SK-N-SH treated with all-trans-retinoic acid at 6 μM for 48 hours (cell line): ENCODE measurements at regions not wholly inside any gene's neighbourhood (a gene's known extent, or its start where the extent isn't known, plus 50 kb on each side); places are given as distances from the start of the nearest gene placed in this dataset.

Experiments used
- ATAC-seq: fragments of 200-7000 bp; cut with Tn5 transposase; 3 replicates; pipeline ENCODE4 v1.9.1; 2020; ENCODE audit warnings: mild to moderate bottlenecking, moderate library complexity
- ARNTL ChIP-seq: fragments of 450-650 bp; formaldehyde crosslinking; IDR thresholded peaks from 2 replicates; pipeline ENCODE4 v1.5.0; 2020; ENCODE audit warnings: low read depth, mild to moderate bottlenecking, moderate library complexity, borderline replicate concordance
- BACH2 ChIP-seq: fragments of 250-450 bp; sonication (Bioruptor Pico); IDR thresholded peaks from 2 replicates; pipeline ENCODE4 v1.9.0; 2021; ENCODE audit warnings: mild to moderate bottlenecking, borderline replicate concordance
- ESRRG ChIP-seq: fragments of 250-450 bp; sonication (Bioruptor Pico); IDR thresholded peaks from 2 replicates; pipeline ENCODE4 v1.6.1; 2021; ENCODE audit warnings: mild to moderate bottlenecking
- GLIS3 ChIP-seq: fragments of 250-450 bp; sonication (Bioruptor Pico); IDR thresholded peaks from 2 replicates; pipeline ENCODE4 v1.5.0; 2020; ENCODE audit warnings: mild to moderate bottlenecking, moderate library complexity
- ISL1 ChIP-seq: fragments of 250-450 bp; sonication (Bioruptor Pico); IDR thresholded peaks from 2 replicates; pipeline ENCODE4 v2.1.2; 2022; ENCODE audit warnings: mild to moderate bottlenecking, moderate library complexity
- OSR1 ChIP-seq: fragments of 250-450 bp; sonication (Bioruptor Pico); IDR thresholded peaks from 2 replicates; pipeline ENCODE4 v1.8.0; 2022; ENCODE audit warnings: moderate library complexity, mild to moderate bottlenecking, inconsistent platforms
- PATZ1 ChIP-seq: fragments of 250-450 bp; sonication (Bioruptor Pico); IDR thresholded peaks from 2 replicates; pipeline ENCODE4 v1.8.0; 2020; ENCODE audit warnings: mild to moderate bottlenecking, moderate library complexity, borderline replicate concordance
- POU6F1 ChIP-seq: fragments of 250-450 bp; sonication (Bioruptor Pico); IDR thresholded peaks from 2 replicates; pipeline ENCODE4 v1.8.0; 2021; ENCODE audit warnings: low read depth, mild to moderate bottlenecking, moderate library complexity, borderline replicate concordance
- PPARA ChIP-seq: fragments of 250-450 bp; sonication (Bioruptor Pico); IDR thresholded peaks from 2 replicates; pipeline ENCODE4 v1.5.0; 2020; ENCODE audit warnings: mild to moderate bottlenecking, borderline replicate concordance
- RARB ChIP-seq: fragments of 250-450 bp; sonication (Bioruptor Pico); IDR thresholded peaks from 2 replicates; pipeline ENCODE4 v1.8.0; 2021; ENCODE audit warnings: mild to moderate bottlenecking, moderate library complexity
- SNAI2 ChIP-seq: fragments of 250-450 bp; sonication (Bioruptor Pico); IDR thresholded peaks from 2 replicates; pipeline ENCODE4 v1.5.0; 2020; ENCODE audit warnings: mild to moderate bottlenecking, moderate library complexity
- TCF4 ChIP-seq: fragments of 250-450 bp; sonication (Bioruptor Pico); IDR thresholded peaks from 2 replicates; pipeline ENCODE4 v1.8.0; 2021; ENCODE audit warnings: mild to moderate bottlenecking, moderate library complexity, borderline replicate concordance
- TOX ChIP-seq: fragments of 250-450 bp; sonication (Bioruptor Pico); IDR thresholded peaks from 2 replicates; pipeline ENCODE4 v1.8.0; 2021; ENCODE audit warnings: mild to moderate bottlenecking, moderate library complexity, borderline replicate concordance
- TSHZ2 ChIP-seq: fragments of 250-450 bp; sonication (Bioruptor Pico); IDR thresholded peaks from 2 replicates; pipeline ENCODE4 v1.5.0; 2020; ENCODE audit warnings: mild to moderate bottlenecking, moderate library complexity
- ZC3H10 ChIP-seq: fragments of 250-450 bp; sonication (Bioruptor Pico); IDR thresholded peaks from 2 replicates; pipeline ENCODE4 v1.5.1; 2021; ENCODE audit warnings: mild to moderate bottlenecking, moderate library complexity
- ZFP3 ChIP-seq: fragments of 250-450 bp; sonication (Bioruptor Pico); IDR thresholded peaks from 2 replicates; pipeline ENCODE4 v1.5.0; 2020; ENCODE audit warnings: mild to moderate bottlenecking, moderate library complexity
- ZFP30 ChIP-seq: fragments of 450-650 bp; formaldehyde crosslinking; IDR thresholded peaks from 2 replicates; pipeline ENCODE4 v1.5.0; 2022; ENCODE audit warnings: mild to moderate bottlenecking, moderate library complexity
- ZNF565 ChIP-seq: fragments of 450-650 bp; formaldehyde crosslinking; conservative IDR thresholded peaks from 2 replicates; pipeline ENCODE4 v1.5.0; 2020; ENCODE audit warnings: low read depth, mild to moderate bottlenecking, moderate library complexity
- ZNF70 ChIP-seq: fragments of 450-650 bp; formaldehyde crosslinking; IDR thresholded peaks from 2 replicates; pipeline ENCODE4 v1.5.0; 2020; ENCODE audit warnings: mild to moderate bottlenecking, moderate library complexity
- ZNF8 ChIP-seq: fragments of 450-650 bp; formaldehyde crosslinking; IDR thresholded peaks from 2 replicates; pipeline ENCODE4 v1.5.0; 2020; ENCODE audit warnings: mild to moderate bottlenecking, moderate library complexity

- TF ChIP-seq ZC3H10 (CRISPR knock-in tag) (no peak), PPARA (no peak), ARNTL (CRISPR knock-in tag) (no peak), BACH2 (CRISPR knock-in tag) (no peak), GLIS3 (CRISPR knock-in tag) (no peak), SNAI2 (no peak), RARB (no peak), ZNF565 (CRISPR knock-in tag) (no peak), ESRRG (no peak)
Measured at GRCh38 chr4:179601671-179602070, 2159.4 kb upstream of the AGA start (continued).

GRCh38 chr4:179605196-179605595, 2163.0 kb upstream of the AGA start:
- TF ChIP-seq ZC3H10 (CRISPR knock-in tag) (0 out of 2 replicates have a peak, but pooled peaks have one; percentile 22), ZNF70 (CRISPR knock-in tag) (no peak)

GRCh38 chr4:179607003-179607402, 2164.8 kb upstream of the AGA start:
- ATAC-seq: no peak; the same call in 2 of the 3 replicates
- TF ChIP-seq TOX (CRISPR knock-in tag) (no peak), OSR1 (CRISPR knock-in tag) (no peak), ZNF8 (no peak), ISL1 (CRISPR knock-in tag) (no peak), ARNTL (CRISPR knock-in tag) (no peak)

More at GRCh38 chr4:179605196-179605595, 2163.0 kb upstream of the AGA start:
- ATAC-seq: peak; percentile 73

- peak; percentile 56 for ATAC-seq
Measured at GRCh38 chr4:179615704-179616103, 2173.5 kb upstream of the AGA start.

GRCh38 chr4:179618966-179619365, 2176.7 kb upstream of the AGA start:
- ATAC-seq: no peak
- no peak for TF ChIP-seq SNAI2
- TF ChIP-seq ZFP3: no peak
- TF ChIP-seq ZC3H10 (CRISPR knock-in tag): no peak
- no peak for TF ChIP-seq ZNF70 (CRISPR knock-in tag)
- no peak for TF ChIP-seq ZNF565 (CRISPR knock-in tag)
- TF ChIP-seq ZFP30: no peak
- no peak for TF ChIP-seq POU6F1 (CRISPR knock-in tag)
- no peak for TF ChIP-seq PATZ1 (CRISPR knock-in tag)
- TF ChIP-seq OSR1 (CRISPR knock-in tag): no peak
- TF ChIP-seq ZNF8: no peak
- TF ChIP-seq BACH2 (CRISPR knock-in tag): no peak
- TF ChIP-seq ARNTL (CRISPR knock-in tag): no peak

More at GRCh38 chr4:179615704-179616103, 2173.5 kb upstream of the AGA start:
- no peak for TF ChIP-seq ZFP30
- TF ChIP-seq TOX (CRISPR knock-in tag): no peak
- TF ChIP-seq GLIS3 (CRISPR knock-in tag): no peak
- TF ChIP-seq ISL1 (CRISPR knock-in tag): no peak
- no peak for TF ChIP-seq RARB
- no peak for TF ChIP-seq BACH2 (CRISPR knock-in tag)
- no peak for TF ChIP-seq ZNF8
- TF ChIP-seq TCF4: no peak
- no peak for TF ChIP-seq TSHZ2 (CRISPR knock-in tag)
- no peak for TF ChIP-seq POU6F1 (CRISPR knock-in tag)
- TF ChIP-seq SNAI2: no peak
- TF ChIP-seq ARNTL (CRISPR knock-in tag): no peak
